ENCODE measurements at regions not wholly inside any gene's neighbourhood (a gene's known extent, or its start where the extent isn't known, plus 50 kb on each side); places are given as distances from the start of the nearest gene placed in this dataset.

DNA sequence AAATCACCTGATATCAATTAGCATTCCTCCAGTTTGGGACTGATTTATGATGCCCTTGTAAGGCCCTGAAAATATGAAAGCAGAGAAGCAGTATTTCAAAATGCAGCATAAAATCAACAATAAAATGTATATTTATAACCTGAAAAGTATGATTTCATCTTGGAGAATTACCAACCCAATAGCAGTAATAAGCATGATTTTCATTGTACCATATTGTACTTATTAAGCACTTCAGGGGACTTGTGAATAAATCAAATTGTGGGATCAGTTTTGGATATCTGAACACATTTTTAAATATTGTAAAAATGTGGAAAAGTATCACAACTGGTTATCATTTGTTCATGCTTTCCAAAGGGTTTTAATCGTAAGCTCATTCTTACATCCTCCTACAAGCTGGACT is 250.8 kb downstream of the DMRT2 start:
- no peaks in the 10 kb centered on the region for H3K9me3 ChIP-seq
- TF ChIP-seq, protein P1, sequence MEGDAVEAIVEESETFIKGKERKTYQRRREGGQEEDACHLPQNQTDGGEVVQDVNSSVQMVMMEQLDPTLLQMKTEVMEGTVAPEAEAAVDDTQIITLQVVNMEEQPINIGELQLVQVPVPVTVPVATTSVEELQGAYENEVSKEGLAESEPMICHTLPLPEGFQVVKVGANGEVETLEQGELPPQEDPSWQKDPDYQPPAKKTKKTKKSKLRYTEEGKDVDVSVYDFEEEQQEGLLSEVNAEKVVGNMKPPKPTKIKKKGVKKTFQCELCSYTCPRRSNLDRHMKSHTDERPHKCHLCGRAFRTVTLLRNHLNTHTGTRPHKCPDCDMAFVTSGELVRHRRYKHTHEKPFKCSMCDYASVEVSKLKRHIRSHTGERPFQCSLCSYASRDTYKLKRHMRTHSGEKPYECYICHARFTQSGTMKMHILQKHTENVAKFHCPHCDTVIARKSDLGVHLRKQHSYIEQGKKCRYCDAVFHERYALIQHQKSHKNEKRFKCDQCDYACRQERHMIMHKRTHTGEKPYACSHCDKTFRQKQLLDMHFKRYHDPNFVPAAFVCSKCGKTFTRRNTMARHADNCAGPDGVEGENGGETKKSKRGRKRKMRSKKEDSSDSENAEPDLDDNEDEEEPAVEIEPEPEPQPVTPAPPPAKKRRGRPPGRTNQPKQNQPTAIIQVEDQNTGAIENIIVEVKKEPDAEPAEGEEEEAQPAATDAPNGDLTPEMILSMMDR (IDR thresholded peaks at IDR 0.05) = no peak
- DNase-seq = no peak
- intact Hi-C loops (cut with DNase I) = no loop called here
- H3K27me3 ChIP-seq = no peaks in the 10 kb centered on the region
- no peak overlapping the region for H3K9ac ChIP-seq (ENCODE audit: low read depth in 2 of 2, low read length in 2 of 2)
- no peaks in the 10 kb centered on the region for H3K36me3 ChIP-seq
- H3K4me3 ChIP-seq = no peak overlapping the region
- no peaks in the 10 kb centered on the region for H3K4me1 ChIP-seq
- no peak overlapping the region for H3K27ac ChIP-seq

DNA sequence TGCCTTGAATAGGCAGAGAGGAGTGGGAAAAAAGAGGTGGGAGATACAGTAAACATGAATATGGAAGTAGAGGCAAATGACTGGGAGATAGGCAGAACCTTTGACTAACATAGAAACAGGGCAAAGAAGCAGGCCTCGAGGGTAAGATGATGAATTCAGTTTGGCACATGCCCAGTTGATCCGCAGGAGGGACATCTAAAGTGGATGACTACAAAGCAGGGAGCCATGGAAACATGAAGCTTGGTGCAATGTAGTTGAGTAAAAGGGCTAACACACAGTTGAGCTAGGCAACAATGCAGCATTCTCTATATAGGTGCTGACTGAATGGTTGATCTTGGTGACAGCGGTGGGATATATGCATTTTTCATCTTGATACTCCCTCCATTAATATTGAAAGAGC is 253.8 kb downstream of the DMRT2 start:
- Histone ChIP-seq H3K36me3 (no peaks in the 10 kb centered on the region), H3K4me1 (no peaks in the 10 kb centered on the region), H3K9me3 (no peaks in the 10 kb centered on the region), H3K9ac (ENCODE audit: low read depth in 2 of 2, low read length in 2 of 2) (no peak overlapping the region), H3K4me3 (no peak overlapping the region), H3K27me3 (no peaks in the 10 kb centered on the region), H3K27ac (no peak overlapping the region)
- TF ChIP-seq, protein P1 (IDR thresholded peaks at IDR 0.05) = no peak
- intact Hi-C loops (cut with DNase I) = no loop called here
- DNase-seq = no peak

DNA sequence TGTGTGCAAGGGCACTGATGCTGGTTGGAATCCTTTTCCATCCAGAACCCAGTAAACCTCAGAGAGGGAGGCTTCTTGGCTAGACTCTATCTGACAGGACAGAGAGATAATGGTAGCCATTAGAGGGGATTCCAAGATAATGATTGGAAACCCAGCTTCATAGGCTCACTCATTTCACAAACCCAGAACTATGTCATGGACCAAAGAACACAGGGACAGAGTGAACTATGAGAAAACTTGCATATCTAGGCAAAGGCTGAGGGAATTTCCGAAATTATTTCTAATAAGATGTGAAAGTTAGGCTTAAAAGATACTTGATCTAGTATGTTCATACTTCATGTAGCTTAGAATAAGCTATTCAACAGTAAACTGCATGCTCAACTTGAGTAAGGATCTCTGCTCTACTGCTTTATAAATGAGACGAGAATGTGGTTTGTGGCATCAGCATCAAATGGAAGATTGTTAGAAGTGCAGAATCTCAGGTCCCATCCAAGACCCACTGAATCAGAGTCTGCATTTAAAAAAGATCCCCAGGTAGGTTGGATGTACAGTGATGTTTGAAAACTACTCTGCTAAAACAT is 261.4 kb downstream of the DMRT2 start:
- no peaks in the 10 kb centered on the region for H3K27me3 ChIP-seq
- no peaks in the 10 kb centered on the region for H3K4me1 ChIP-seq
- H3K9me3 ChIP-seq = no peaks in the 10 kb centered on the region
- H3K36me3 ChIP-seq = no peaks in the 10 kb centered on the region
- intact Hi-C loops (cut with DNase I) = no loop called here
- DNase-seq = no peak
- H3K9ac ChIP-seq (ENCODE audit: low read depth in 2 of 2, low read length in 2 of 2) = no peak overlapping the region
- H3K4me3 ChIP-seq = no peak overlapping the region
- no peak overlapping the region for H3K27ac ChIP-seq
- TF ChIP-seq, protein P1 (IDR thresholded peaks at IDR 0.05) = no peak

DNA sequence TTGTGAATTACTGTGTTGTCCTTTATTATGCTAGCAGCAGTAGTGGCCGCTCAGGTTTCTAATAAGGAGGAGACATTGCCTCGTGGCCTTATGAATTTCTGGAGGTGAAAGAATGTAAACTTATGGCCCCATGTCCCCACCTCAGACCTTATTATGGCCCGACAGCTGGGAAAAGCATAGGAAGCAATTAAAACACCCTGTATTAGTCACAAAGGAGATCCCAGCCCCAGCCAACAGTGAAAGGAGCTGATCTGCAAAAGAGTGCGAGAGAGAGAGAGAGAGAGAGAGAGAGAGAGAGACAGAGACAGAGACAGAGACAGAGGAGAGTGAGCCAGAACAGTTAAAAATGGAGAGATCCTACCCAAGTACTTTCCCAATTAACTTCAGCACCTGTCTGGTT is 269.3 kb downstream of the DMRT2 start:
- Histone ChIP-seq H3K9me3 (no peaks in the 10 kb centered on the region), H3K9ac (ENCODE audit: low read depth in 2 of 2, low read length in 2 of 2) (no peak overlapping the region), H3K4me3 (no peak overlapping the region), H3K4me1 (no peaks in the 10 kb centered on the region), H3K36me3 (no peaks in the 10 kb centered on the region), H3K27me3 (no peaks in the 10 kb centered on the region), H3K27ac (no peak overlapping the region)
- no peak for DNase-seq
- intact Hi-C loops (cut with DNase I) = no loop called here
- TF ChIP-seq, protein P1 (IDR thresholded peaks at IDR 0.05) = no peak

DNA sequence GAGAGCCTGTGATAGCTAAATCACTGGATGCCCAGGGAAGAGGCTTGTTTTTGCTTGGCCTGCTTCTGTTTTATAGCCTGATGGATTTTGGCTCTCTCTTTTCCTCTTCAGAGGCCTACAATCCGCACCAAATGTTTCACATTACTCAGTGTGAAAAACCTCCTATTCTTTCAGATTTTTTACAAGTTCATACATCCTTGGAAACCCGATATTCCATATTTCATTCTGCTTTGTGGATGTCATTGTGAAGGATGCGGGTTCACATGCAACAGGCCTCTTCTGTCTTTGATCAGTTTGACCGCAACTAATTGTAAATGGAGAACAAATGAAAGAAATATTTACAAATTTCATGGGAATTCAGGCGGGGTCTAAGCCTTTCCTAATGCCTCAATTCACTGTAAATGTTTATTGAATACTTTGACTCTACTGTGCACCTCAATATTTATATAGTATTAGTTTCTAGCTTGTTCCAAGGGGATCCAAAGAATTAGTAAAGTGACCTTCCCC is 269.9 kb downstream of the DMRT2 start:
- H3K9me3 ChIP-seq = no peaks in the 10 kb centered on the region
- H3K4me1 ChIP-seq = no peaks in the 10 kb centered on the region
- TF ChIP-seq, protein P1 (IDR thresholded peaks at IDR 0.05) = no peak
- no peak overlapping the region for H3K4me3 ChIP-seq
- no peaks in the 10 kb centered on the region for H3K27me3 ChIP-seq
- no peaks in the 10 kb centered on the region for H3K36me3 ChIP-seq
- DNase-seq = no peak
- intact Hi-C loops (cut with DNase I) = no loop called here
- H3K27ac ChIP-seq = no peak overlapping the region
- no peak overlapping the region for H3K9ac ChIP-seq (ENCODE audit: low read depth in 2 of 2, low read length in 2 of 2)

Data from colonic mucosa (tissue), 4 donors.